HEK293T (cell line): ENCODE measurements at regions not wholly inside any gene's neighbourhood (a gene's known extent, or its start where the extent isn't known, plus 50 kb on each side); places are given as distances from the start of the nearest gene placed in this dataset.

Experiments
- CTCF ChIA-PET: fragments of 350-600 bp; formaldehyde crosslinking; extraction: SDS; loops from one replicate; lab custom pipeline; 2021; ENCODE audit warnings: antibody characterized with exemption, inconsistent platforms; lab: Yijun Ruan, JAX
- POLR2A ChIA-PET: fragments of 350-600 bp; formaldehyde crosslinking; extraction: SDS; loops from one replicate; lab custom pipeline; 2020; ENCODE audit warnings: antibody characterized with exemption, inconsistent platforms; lab: Yijun Ruan, JAX
- DNase-seq: peaks from one replicate; pipeline ENCODE4 v3.0.0; 2012; ENCODE audit warnings: mixed read lengths; ENCODE audit errors: extremely low spot score
- ARNT ChIP-seq: fragments of 450-650 bp; IDR thresholded peaks from 2 replicates; pipeline ENCODE4 v1.6.1; 2017; ENCODE audit warnings: mild to moderate bottlenecking
- BHLHE40 ChIP-seq: fragments of 450-650 bp; IDR thresholded peaks from 2 replicates; pipeline ENCODE4 v1.6.1; 2016; ENCODE audit warnings: mild to moderate bottlenecking, moderate library complexity, borderline replicate concordance
- CTBP1 ChIP-seq: fragments of 450-650 bp; IDR thresholded peaks from 2 replicates; pipeline ENCODE4 v1.6.1; 2016; ENCODE audit warnings: borderline replicate concordance
- ELF4 ChIP-seq: fragments of 450-650 bp; IDR thresholded peaks from 2 replicates; pipeline ENCODE4 v1.6.1; 2017; ENCODE audit warnings: antibody characterized with exemption
- FOXA1 ChIP-seq: fragments of 450-650 bp; IDR thresholded peaks from 2 replicates; pipeline ENCODE4 v1.6.1; 2016; ENCODE audit warnings: mild to moderate bottlenecking
- FOXK2 ChIP-seq: fragments of 450-650 bp; IDR thresholded peaks from 2 replicates; pipeline ENCODE4 v1.6.1; 2016; ENCODE audit warnings: mild to moderate bottlenecking
- FOXM1 ChIP-seq: fragments of 450-650 bp; IDR thresholded peaks from 2 replicates; pipeline ENCODE4 v1.6.1; 2017; ENCODE audit warnings: mild to moderate bottlenecking, borderline replicate concordance
- HDGF ChIP-seq: fragments of 450-650 bp; IDR thresholded peaks from 2 replicates; pipeline ENCODE4 v1.6.1; 2017; ENCODE audit warnings: antibody characterized with exemption, borderline replicate concordance
- L3MBTL2 ChIP-seq: fragments of 450-650 bp; conservative IDR thresholded peaks from 2 replicates; pipeline ENCODE4 v1.6.1; 2016; ENCODE audit warnings: mild to moderate bottlenecking
- LEF1 ChIP-seq: fragments of 450-650 bp; IDR thresholded peaks from 2 replicates; pipeline ENCODE4 v1.6.1; 2017; ENCODE audit warnings: mild to moderate bottlenecking, borderline replicate concordance
- NFRKB ChIP-seq: fragments of 450-650 bp; IDR thresholded peaks from 2 replicates; pipeline ENCODE4 v1.6.1; 2016; ENCODE audit warnings: mild to moderate bottlenecking, moderate library complexity
- PKNOX1 ChIP-seq: fragments of 450-650 bp; IDR thresholded peaks from 2 replicates; pipeline ENCODE4 v1.6.1; 2016
- SP1 ChIP-seq: fragments of 450-650 bp; IDR thresholded peaks from 2 replicates; pipeline ENCODE4 v1.6.1; 2017
- SUZ12 ChIP-seq: fragments of 450-650 bp; IDR thresholded peaks from 2 replicates; pipeline ENCODE4 v1.6.1; 2016; ENCODE audit warnings: mild to moderate bottlenecking
- TARDBP ChIP-seq: fragments of 450-650 bp; IDR thresholded peaks from 2 replicates; pipeline ENCODE4 v1.6.1; 2016
- ZNF384 ChIP-seq: fragments of 450-650 bp; IDR thresholded peaks from 2 replicates; pipeline ENCODE4 v1.6.1; 2016

GRCh38 chr4:71240094-71240493, 98.7 kb upstream of the SLC4A4 start:
- ChIA-PET POLR2A (no interaction called here), CTCF (no interaction called here)
- no peak for DNase-seq
- TF ChIP-seq BHLHE40 (no peak), L3MBTL2 (no peak), PKNOX1 (no peak), NFRKB (no peak), ZNF384 (no peak), LEF1 (no peak)

- ChIA-PET CTCF (interaction anchor here (0.6 to 1.3 kb wide), 2 partner anchors 12 to 318 kb away, joined by 3 to 4 read pairs; no protein-coding TSS in a partner anchor), POLR2A (no interaction called here)
- TF ChIP-seq L3MBTL2 (0 out of 2 replicates have a peak, but pooled peaks have one; percentile 33), TARDBP (no peak)
- no peak for DNase-seq
These were observed 97.1 kb upstream of the SLC4A4 start for GRCh38 chr4:71241501-71242288.

- DNase-seq = no peak
- ChIA-PET CTCF (no interaction called here), POLR2A (no interaction called here)
- TF ChIP-seq SP1 (no peak), ZNF384 (no peak), ARNT (no peak), FOXA1 (no peak), CTBP1 (no peak), ELF4 (no peak), SUZ12 (no peak), PKNOX1 (no peak), FOXM1 (no peak), BHLHE40 (no peak), FOXK2 (no peak), TARDBP (no peak), LEF1 (no peak), HDGF (no peak), NFRKB (no peak)
These were observed 95.6 kb upstream of the SLC4A4 start for GRCh38 chr4:71243091-71243833.

DNA sequence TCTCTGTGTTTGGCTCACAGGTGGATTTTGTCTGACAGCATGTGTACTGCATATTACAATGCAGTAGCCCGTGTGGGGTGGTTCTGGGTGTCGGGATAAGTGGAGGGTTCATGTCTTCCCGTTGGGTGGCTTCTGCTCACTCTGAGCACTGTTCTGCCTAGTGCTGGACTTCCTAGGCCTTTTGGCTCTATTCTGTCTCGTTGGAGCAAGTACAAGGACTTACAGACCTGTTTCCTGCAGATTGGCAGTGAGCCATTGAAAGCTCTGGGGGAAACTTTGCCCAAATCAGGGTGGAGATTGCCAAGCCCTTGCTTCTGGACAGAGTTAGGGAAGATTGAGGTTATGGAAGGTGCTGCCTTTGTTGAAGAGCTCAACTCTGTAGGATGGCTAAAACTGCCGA, 91.1 kb upstream of the SLC4A4 start:
- ChIA-PET POLR2A (no interaction called here), CTCF (interaction anchor here (0.6 kb wide), 1 partner anchor 459 kb away, joined by 3 read pairs; no protein-coding TSS in a partner anchor)
- no peak for TF ChIP-seq FOXM1
- no peak for DNase-seq

DNA sequence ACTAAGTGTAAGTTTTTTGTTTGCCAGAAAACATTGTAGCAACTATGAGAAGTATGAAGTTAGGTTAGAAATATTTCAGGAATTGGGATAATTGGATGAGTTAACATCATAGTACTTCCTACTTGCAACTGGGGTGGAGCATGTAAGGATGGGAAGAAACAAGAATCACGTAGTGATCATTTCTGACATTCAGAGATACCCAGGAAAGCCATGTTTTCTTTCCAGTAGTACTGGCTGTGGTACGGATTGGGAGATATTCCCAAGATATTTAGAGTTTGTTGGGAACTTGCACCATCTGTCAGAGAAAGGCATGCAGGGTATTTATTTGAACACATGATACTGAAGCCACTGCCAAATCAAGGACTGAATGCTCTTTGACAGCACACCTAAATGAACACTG, 87.6 kb upstream of the SLC4A4 start:
- no peak for DNase-seq
- ChIA-PET POLR2A (no interaction called here), CTCF (interaction anchor here (1.2 kb wide), 1 partner anchor 22 kb away, joined by 3 read pairs; no protein-coding TSS in a partner anchor)
- TF ChIP-seq NFRKB (no peak), SP1 (no peak), L3MBTL2 (no peak), HDGF (no peak), FOXA1 (no peak), ARNT (no peak)

DNA sequence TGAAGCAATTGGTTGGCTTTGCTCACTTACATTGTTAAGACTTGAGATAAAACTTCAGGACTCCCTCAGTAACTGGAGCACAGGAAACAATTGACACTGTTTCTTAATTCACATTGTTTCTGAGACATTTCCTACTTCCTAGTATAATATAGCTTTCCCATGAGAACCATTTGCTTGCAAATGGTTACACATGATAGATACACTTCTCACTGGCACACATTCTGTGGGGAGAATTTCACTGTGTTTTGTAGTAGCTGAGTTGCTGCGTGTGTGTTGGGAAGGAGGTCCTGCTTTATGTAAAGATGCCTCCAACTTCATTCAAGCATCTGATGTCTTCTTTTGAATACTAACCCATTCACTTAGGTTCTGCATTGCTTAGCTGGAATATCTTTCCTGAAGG, 85.3 kb upstream of the SLC4A4 start:
- no peak for DNase-seq
- no peak for TF ChIP-seq LEF1
- no peak for TF ChIP-seq NFRKB
- TF ChIP-seq BHLHE40 = no peak
- TF ChIP-seq FOXK2 = no peak
- no peak for TF ChIP-seq FOXM1
- TF ChIP-seq FOXA1 = no peak
- TF ChIP-seq HDGF = no peak
- no peak for TF ChIP-seq SUZ12
- no peak for TF ChIP-seq SP1
- no peak for TF ChIP-seq ZNF384
- TF ChIP-seq TARDBP = no peak
- POLR2A ChIA-PET = no interaction called here
- CTCF ChIA-PET = no interaction called here

- no peak for DNase-seq
- ChIA-PET POLR2A (no interaction called here), CTCF (interaction anchor here (0.7 kb wide), 1 partner anchor 84 kb away, joined by 4 read pairs; the partner anchor contains the start of gene SLC4A4)
- TF ChIP-seq ZNF384 (no peak), L3MBTL2 (no peak), ARNT (no peak), SP1 (no peak), FOXK2 (no peak), BHLHE40 (no peak), SUZ12 (no peak), NFRKB (no peak), FOXM1 (no peak), LEF1 (no peak)
These were observed 84.3 kb upstream of the SLC4A4 start for GRCh38 chr4:71254451-71255012.
